SK-N-DZ (cell line): ENCODE measurements at regions not wholly inside any gene's neighbourhood (a gene's known extent, or its start where the extent isn't known, plus 50 kb on each side); places are given as distances from the start of the nearest gene placed in this dataset.
"Not testable (repeated sequence)": the region's sequence is repeated elsewhere in the genome, so short reads cannot be mapped to it uniquely, and the experiment has no call there.

Experiments used
- DNase-seq: peaks from one replicate; pipeline ENCODE4 v3.0.0-alpha.2; 2015; ENCODE audit warnings: low spot score

- DNase-seq = no peak
Measured at GRCh38 chr7:24434972-24435371, 138.3 kb upstream of the PALS2 start.

- no peak for DNase-seq
Measured at GRCh38 chr7:24436131-24436920, 136.9 kb upstream of the PALS2 start.

GRCh38 chr7:24438232-24438631 is 135.0 kb upstream of the PALS2 start:
- DNase-seq = no peak

- not testable (repeated sequence) for DNase-seq
Measured at GRCh38 chr7:24439104-24439503, 134.1 kb upstream of the PALS2 start.

- no peak for DNase-seq
Measured at GRCh38 chr7:24440892-24441291, 132.4 kb upstream of the PALS2 start.

GRCh38 chr7:24441314-24442027 is 131.8 kb upstream of the PALS2 start:
- no peak for DNase-seq

- no peak for DNase-seq
Measured at GRCh38 chr7:24442170-24442777, 131.0 kb upstream of the PALS2 start.

- no peak for DNase-seq
Measured at GRCh38 chr7:24444666-24445440, 128.4 kb upstream of the PALS2 start.

GRCh38 chr7:24448038-24448437 is 125.2 kb upstream of the PALS2 start:
- DNase-seq = no peak

GRCh38 chr7:24449416-24449815 is 123.8 kb upstream of the PALS2 start:
- DNase-seq = not testable (repeated sequence)

- no peak for DNase-seq
Measured at GRCh38 chr7:24455813-24456525, 117.3 kb upstream of the PALS2 start.

- no peak for DNase-seq
Measured at GRCh38 chr7:24456526-24457218, 116.6 kb upstream of the PALS2 start.

GRCh38 chr7:24457219-24457558 is 116.1 kb upstream of the PALS2 start:
- peak; percentile 15 for DNase-seq

GRCh38 chr7:24462117-24462516 is 111.1 kb upstream of the PALS2 start:
- DNase-seq = no peak

GRCh38 chr7:24462984-24463383 is 110.3 kb upstream of the PALS2 start:
- peak; percentile 79 for DNase-seq

GRCh38 chr7:24463474-24463873 is 109.8 kb upstream of the PALS2 start:
- DNase-seq = peak; percentile 55

GRCh38 chr7:24464861-24465260 is 108.4 kb upstream of the PALS2 start:
- DNase-seq = no peak

GRCh38 chr7:24466168-24466768 is 107.0 kb upstream of the PALS2 start:
- DNase-seq = no peak

GRCh38 chr7:24469118-24469517 is 104.1 kb upstream of the PALS2 start:
- no peak for DNase-seq

- DNase-seq = no peak
Measured at GRCh38 chr7:24472093-24472492, 101.2 kb upstream of the PALS2 start.
